H1 (cell line): ENCODE measurements at regions not wholly inside any gene's neighbourhood (a gene's known extent, or its start where the extent isn't known, plus 50 kb on each side); places are given as distances from the start of the nearest gene placed in this dataset.

ENCODE experiments used
- CTCF ChIA-PET: fragments of 300-600 bp; sonication (Branson Sonifier 250); formaldehyde crosslinking; loops from one replicate; lab custom pipeline; 2021; ENCODE audit not compliant: partially characterized antibody; lab: Charles Lee
- POLR2A ChIA-PET: fragments of 300-600 bp; sonication (Branson Sonifier 250); formaldehyde crosslinking; loops from one replicate; lab custom pipeline; 2021; ENCODE audit warnings: inconsistent platforms; ENCODE audit not compliant: partially characterized antibody; lab: Charles Lee
- DNase-seq, 2 experiments: peaks; one replicate each; pipeline versions ENCODE4 v3.0.0 to v3.0.0-alpha.2; 2010 to 2022; ENCODE audit warnings: low spot score in 2 of 2, low read depth in 1 of 2, mixed read lengths in 1 of 2
- FAIRE-seq: peaks from 2 replicates; lab custom pipeline; 2011; peaks lifted over from hg19 to GRCh38; lab: Jason Lieb, UNC
- H2AFZ ChIP-seq: 2 replicates; pipeline ENCODE4 v1.8.1; 2012; ENCODE audit warnings: low read length, inconsistent platforms
- H2AK5ac ChIP-seq: 2 replicates; pipeline ENCODE4 v1.6.1; 2013; ENCODE audit warnings: low read depth, low read length
- H2BK120ac ChIP-seq: replicated peaks from 2 replicates; pipeline ENCODE3; 2013; ENCODE audit warnings: low read depth, low read length, inconsistent platforms
- H2BK12ac ChIP-seq: 2 replicates; pipeline ENCODE4 v1.6.1; 2013; ENCODE audit warnings: low read depth, low read length
- H2BK15ac ChIP-seq: 2 replicates; pipeline ENCODE4 v1.6.1; 2013; ENCODE audit warnings: low read length
- H2BK20ac ChIP-seq: 2 replicates; pipeline ENCODE4 v1.6.1; 2013; ENCODE audit warnings: low read length
- H2BK5ac ChIP-seq: 2 replicates; pipeline ENCODE4 v1.6.1; 2013; ENCODE audit warnings: low read depth, low read length
- H3K14ac ChIP-seq: 2 replicates; pipeline ENCODE4 v1.6.1; 2013; ENCODE audit warnings: inconsistent platforms; ENCODE audit not compliant: insufficient read length
- H3K18ac ChIP-seq: 2 replicates; pipeline ENCODE4 v1.6.1; 2013; ENCODE audit warnings: low read length; ENCODE audit errors: extremely low read depth
- H3K23ac ChIP-seq: 2 replicates; pipeline ENCODE4 v1.6.1; 2013; ENCODE audit warnings: inconsistent platforms; ENCODE audit not compliant: insufficient read length
- H3K23me2 ChIP-seq: 2 replicates; pipeline ENCODE4 v1.6.1; 2013; ENCODE audit warnings: low read depth, low read length
- H3K27ac ChIP-seq: 2 replicates; pipeline ENCODE4 v1.6.1; 2011; ENCODE audit warnings: low read depth, low read length, inconsistent platforms
- H3K27me3 ChIP-seq, 4 experiments: replicated peaks in 1 of 4; 1 replicate in 1 of 4; 2 replicates in 3 of 4; pipeline versions ENCODE4 v1.6.1 to v1.8.1; 2011 to 2013; ENCODE audit warnings: low read length in 3 of 4, mild to moderate bottlenecking in 3 of 4, inconsistent platforms in 2 of 4, mixed read lengths in 2 of 4, moderate library complexity in 1 of 4; ENCODE audit not compliant: control insufficient read depth in 3 of 4, insufficient read depth in 3 of 4; ENCODE audit errors: extremely low read depth in 1 of 4
- H3K36me3 ChIP-seq, 4 experiments: 2 replicates each; pipeline versions ENCODE4 v1.6.1 to v1.8.1; 2011 to 2013; ENCODE audit warnings: mild to moderate bottlenecking in 4 of 4, low read length in 3 of 4, moderate library complexity in 2 of 4, control low read depth in 1 of 4, inconsistent platforms in 1 of 4; ENCODE audit not compliant: insufficient read depth in 4 of 4, control insufficient read depth in 2 of 4
- H3K4ac ChIP-seq: replicated peaks from 2 replicates; pipeline ENCODE3; 2013; ENCODE audit warnings: low read length, low read depth, mixed read lengths, inconsistent platforms; ENCODE audit not compliant: insufficient read length
- H3K4me1 ChIP-seq, 4 experiments: replicated peaks in 1 of 4; 1 replicate in 1 of 4; 2 replicates in 3 of 4; pipeline versions ENCODE4 v1.6.1 to v1.8.1; 2011 to 2013; ENCODE audit warnings: low read length in 3 of 4, inconsistent platforms in 2 of 4, mixed read lengths in 1 of 4; ENCODE audit not compliant: insufficient read depth in 4 of 4, control insufficient read depth in 3 of 4
- H3K4me2 ChIP-seq, 2 experiments: 2 replicates each; pipeline versions ENCODE4 v1.6.1 to v1.8.1; 2011 to 2013; ENCODE audit warnings: low read depth in 2 of 2, low read length in 2 of 2, control low read depth in 1 of 2, inconsistent platforms in 1 of 2, mild to moderate bottlenecking in 1 of 2; ENCODE audit not compliant: insufficient read depth in 1 of 2
- H3K4me3 ChIP-seq, 4 experiments: fragments of 200-600, 300-600 bp in 1 of 4; sonication (generic), shearing (Covaris generic), sonication (Bioruptor Twin) in 1 of 4; 2 replicates each; pipeline versions ENCODE4 v1.5.1 to v1.8.1; 2011 to 2016; ENCODE audit warnings: low read length in 4 of 4, low read depth in 3 of 4, control low read depth in 2 of 4, inconsistent platforms in 2 of 4, mild to moderate bottlenecking in 2 of 4, mixed read lengths in 1 of 4, moderate library complexity in 1 of 4; ENCODE audit not compliant: insufficient read depth in 2 of 4; ENCODE audit errors: extremely low read depth in 1 of 4
- H3K56ac ChIP-seq: replicated peaks from 2 replicates; pipeline ENCODE3; 2013; ENCODE audit warnings: low read depth, mild to moderate bottlenecking, mixed read lengths, low read length, inconsistent platforms; ENCODE audit not compliant: insufficient read length
- H3K79me1 ChIP-seq: 2 replicates; pipeline ENCODE4 v1.6.1; 2013; ENCODE audit warnings: low read depth, low read length, control low read depth
- H3K79me2 ChIP-seq, 2 experiments: 2 replicates each; pipeline versions ENCODE4 v1.6.1 to v1.8.1; 2012 to 2013; ENCODE audit warnings: low read length in 2 of 2, mild to moderate bottlenecking in 2 of 2, inconsistent platforms in 1 of 2; ENCODE audit not compliant: insufficient read depth in 2 of 2, control insufficient read depth in 1 of 2
- H3K9ac ChIP-seq, 4 experiments: replicated peaks in 1 of 4; 1 replicate in 1 of 4; 2 replicates in 3 of 4; pipeline versions ENCODE4 v1.6.1 to v1.8.1; 2011 to 2013; ENCODE audit warnings: low read depth in 3 of 4, low read length in 3 of 4, control low read depth in 2 of 4, mild to moderate bottlenecking in 2 of 4, moderate library complexity in 2 of 4, inconsistent platforms in 1 of 4; ENCODE audit errors: extremely low read depth in 1 of 4
- H3K9me3 ChIP-seq, 2 experiments: 2 replicates each; pipeline versions ENCODE4 v1.6.1 to v1.8.1; 2012 to 2013; ENCODE audit warnings: mild to moderate bottlenecking in 2 of 2, moderate library complexity in 2 of 2, control low read depth in 1 of 2, inconsistent platforms in 1 of 2, low read depth in 1 of 2, low read length in 1 of 2, mixed read lengths in 1 of 2; ENCODE audit not compliant: insufficient read depth in 2 of 2
- H4K20me1 ChIP-seq, 2 experiments: replicated peaks in 1 of 2; 2 replicates each; pipeline versions ENCODE3 to v1.8.1; 2011 to 2013; ENCODE audit warnings: inconsistent platforms in 2 of 2, low read length in 2 of 2, mild to moderate bottlenecking in 1 of 2; ENCODE audit not compliant: insufficient read depth in 2 of 2, control insufficient read depth in 1 of 2
- H4K5ac ChIP-seq: 2 replicates; pipeline ENCODE4 v1.6.1; 2013; ENCODE audit warnings: low read length, low read depth, mixed read lengths, inconsistent platforms; ENCODE audit not compliant: insufficient read length
- H4K8ac ChIP-seq: 2 replicates; pipeline ENCODE4 v1.8.0; 2013; ENCODE audit warnings: mild to moderate bottlenecking, moderate library complexity, low read length, inconsistent platforms; ENCODE audit not compliant: insufficient read depth; ENCODE audit errors: extremely low read depth
- H4K91ac ChIP-seq: replicated peaks from 2 replicates; pipeline ENCODE3; 2013; ENCODE audit warnings: low read length, mixed read lengths, inconsistent platforms; ENCODE audit not compliant: insufficient read length
- CREB1 ChIP-seq: IDR thresholded peaks from 2 replicates; pipeline ENCODE4 v1.6.1; 2012; ENCODE audit warnings: inconsistent platforms
- EP300 ChIP-seq, 2 experiments: IDR thresholded peaks; 1 replicate in 1 of 2; 2 replicates in 1 of 2; pipeline ENCODE4 v1.6.1; 2011 to 2012; ENCODE audit warnings: low read depth in 2 of 2, low read length in 2 of 2, mild to moderate bottlenecking in 2 of 2, borderline replicate concordance in 1 of 2, inconsistent platforms in 1 of 2, moderate library complexity in 1 of 2
- FOSL1 ChIP-seq: IDR thresholded peaks from 2 replicates; pipeline ENCODE4 v1.6.1; 2011; ENCODE audit warnings: mild to moderate bottlenecking, low read depth, low read length, moderate library complexity; ENCODE audit not compliant: insufficient read depth
- MAFK ChIP-seq: IDR thresholded peaks from 2 replicates; pipeline ENCODE4 v1.6.1; 2012; ENCODE audit warnings: low read depth, mild to moderate bottlenecking, improper control_type of control experiment, low read length
- RNF2 ChIP-seq: fragments of 200-900, 300-1000 bp; sonication (generic); IDR thresholded peaks from 2 replicates; pipeline ENCODE4 v1.7.1; 2016; ENCODE audit warnings: borderline replicate concordance, low read depth, mild to moderate bottlenecking, antibody characterized with exemption, low read length; ENCODE audit not compliant: poor library complexity, severe bottlenecking; ENCODE audit errors: missing control alignments
- SAP30 ChIP-seq: fragments of 300-600 bp; sonication (generic); IDR thresholded peaks from 2 replicates; pipeline ENCODE4 v1.7.1; 2012; ENCODE audit warnings: low read length, moderate library complexity, mild to moderate bottlenecking, inconsistent platforms; ENCODE audit not compliant: insufficient read depth, insufficient replicate concordance
- TBP ChIP-seq: IDR thresholded peaks from 2 replicates; pipeline ENCODE4 v1.6.1; 2011; ENCODE audit warnings: low read depth, low read length, improper control_type of control experiment
- TCF12 ChIP-seq: IDR thresholded peaks from 2 replicates; pipeline ENCODE4 v1.6.1; 2011; ENCODE audit warnings: low read depth, mild to moderate bottlenecking, low read length
- TEAD4 ChIP-seq: IDR thresholded peaks from 2 replicates; pipeline ENCODE4 v1.6.1; 2012; ENCODE audit warnings: low read depth, low read length, inconsistent platforms, mixed read lengths
- WGBS, 2 experiments: shearing (Covaris generic) in 1 of 2; methylation state at CpG; one replicate each; pipeline versions ENCODE4 v1.1.6 to v1.1.7; 2013 to 2015; ENCODE audit warnings: low lambda C conversion rate in 2 of 2, mixed read lengths in 2 of 2, inconsistent platforms in 1 of 2, low coverage in 1 of 2, missing lambda C conversion rate in 1 of 2; ENCODE audit not compliant: insufficient replicate concordance in 2 of 2, insufficient coverage in 1 of 2, insufficient read length in 1 of 2; ENCODE audit errors: extremely low coverage in 1 of 2, missing lambda C conversion rate in 1 of 2; 5-methylcytosine and 5-hydroxymethylcytosine counted together

DNA sequence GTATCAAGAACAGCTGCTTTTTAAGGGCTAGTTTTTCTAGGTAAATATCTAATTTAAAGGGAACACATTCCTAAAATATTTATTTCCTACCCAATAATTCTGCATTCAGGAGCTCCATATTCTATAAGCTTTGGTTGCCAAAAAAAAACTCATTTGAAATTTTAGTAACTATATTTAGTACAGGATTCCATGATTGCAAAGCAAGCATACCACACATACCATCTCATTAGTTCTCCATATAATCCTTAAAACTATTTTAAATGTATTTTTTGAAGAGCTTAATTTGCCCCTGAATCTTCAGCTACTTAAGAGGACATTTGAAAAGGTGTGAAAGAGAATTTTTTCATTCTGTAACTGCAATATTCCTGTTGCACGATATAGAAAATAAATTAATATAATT, 877.0 kb downstream of the NR2F1-AS1 start:
- 96% methylated on average over 1 of the region's 1 CpG; no CpG with 5 or more reads in 1 of the 2 experiments for WGBS, 2 experiments

More for the DNA sequence above, 877.0 kb downstream of the NR2F1-AS1 start:
- Histone ChIP-seq H4K20me1 (no peaks in the 10 kb centered on the region), H3K56ac (no peak overlapping the region), H2BK12ac (no peak overlapping the region), H3K36me3 (no peaks in the 10 kb centered on the region), H3K23ac (no peak overlapping the region), H2AK5ac (no peak overlapping the region), H3K79me2 (no peaks in the 10 kb centered on the region), H4K8ac (no peak overlapping the region), H3K4ac (no peak overlapping the region), H3K79me1 (no peaks in the 10 kb centered on the region), H3K4me2 (no peak overlapping the region), H3K27me3 (no peaks in the 10 kb centered on the region), H3K27ac (no peak overlapping the region), H3K4me3 (no peak overlapping the region), H3K4me1 (no peaks in the 10 kb centered on the region), H3K9me3 (no peaks in the 10 kb centered on the region), H3K14ac (no peak overlapping the region), H2BK15ac (no peak overlapping the region), H2BK5ac (no peak overlapping the region), H2AFZ (no peak overlapping the region), H3K9ac (no peak overlapping the region), H2BK120ac (no peak overlapping the region), H4K91ac (no peak overlapping the region), H4K5ac (no peak overlapping the region), H2BK20ac (no peak overlapping the region), H3K23me2 (no peaks in the 10 kb centered on the region), H3K18ac (no peak overlapping the region)
- ChIA-PET CTCF (interaction anchor here (0.6 kb wide), 1 partner anchor 1381 kb away, joined by 3 read pairs; no protein-coding TSS in a partner anchor), POLR2A (no interaction called here)
- TF ChIP-seq TCF12, result no peak
- no peak for TF ChIP-seq MAFK
- no peak for TF ChIP-seq RNF2
- no peak for TF ChIP-seq SAP30
- TF ChIP-seq TEAD4, result no peak
- TF ChIP-seq CREB1, result no peak
- TF ChIP-seq TBP, result no peak
- no peak for TF ChIP-seq EP300 (IDR thresholded peaks at IDR 0.05; ENCODE audit: borderline replicate concordance in 1 of 2, low read depth in 2 of 2, low read length in 2 of 2)
- TF ChIP-seq FOSL1, result no peak
- DNase-seq, result no peak
- no peak for FAIRE-seq
